ENCODE measurements at regions not wholly inside any gene's neighbourhood (a gene's known extent, or its start where the extent isn't known, plus 50 kb on each side); places are given as distances from the start of the nearest gene placed in this dataset.

GRCh38 chr5:175257847-175258194, 186.2 kb downstream of the DRD1 start:
- H3K4me1 ChIP-seq = no peaks in the 10 kb centered on the region
- no peak overlapping the region for H3K4me3 ChIP-seq
- no peaks in the 10 kb centered on the region for H3K27me3 ChIP-seq (ENCODE audit: low read depth)
- H3K9me3 ChIP-seq = no peaks in the 10 kb centered on the region
- H3K36me3 ChIP-seq (replicated peaks) = no peaks in the 10 kb centered on the region
- DNase-seq (ENCODE audit: low spot score in 2 of 2) = no peak
- in situ Hi-C loops (cut with MboI; ENCODE audit: low sequenced_read_pairs) = no loop called here

DNA sequence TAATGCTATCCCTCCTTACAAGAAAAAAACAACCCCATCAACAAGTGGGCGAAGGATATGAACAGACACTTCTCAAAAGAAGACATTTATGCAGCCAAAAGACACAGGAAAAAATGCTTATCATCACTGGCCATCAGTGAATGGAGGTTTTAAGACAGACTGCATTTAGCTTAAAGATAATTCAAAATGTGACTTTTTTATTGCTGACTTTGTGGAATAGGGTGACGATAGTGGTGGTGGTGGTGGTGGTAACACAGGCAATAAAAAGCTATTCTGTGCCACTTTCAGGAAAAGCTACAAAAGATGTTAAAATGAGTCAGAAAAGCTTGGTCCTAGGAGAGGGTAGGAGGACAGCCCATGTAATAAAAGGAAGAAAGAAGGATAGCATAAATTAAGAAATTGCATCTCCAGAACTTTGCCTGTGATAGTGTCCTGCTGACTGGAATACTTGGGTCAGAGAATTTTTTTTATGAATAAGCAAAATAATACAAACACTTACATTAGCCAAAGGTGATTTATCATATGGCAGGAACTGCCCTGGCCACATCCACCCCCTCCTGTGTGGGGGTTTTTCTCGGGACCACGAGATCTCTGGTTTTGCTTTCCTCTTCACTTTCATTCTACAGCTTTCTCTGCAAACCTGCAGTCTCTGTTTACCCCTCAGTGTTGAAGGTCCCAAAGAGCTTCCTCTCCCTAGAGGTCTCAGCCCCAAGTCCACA, 186.7 kb downstream of the DRD1 start:
- H3K4me1 ChIP-seq = no peaks in the 10 kb centered on the region
- no peak overlapping the region for H3K4me3 ChIP-seq
- H3K27me3 ChIP-seq (ENCODE audit: low read depth) = no peaks in the 10 kb centered on the region
- no peak for DNase-seq (ENCODE audit: low spot score in 2 of 2)
- H3K36me3 ChIP-seq (replicated peaks) = no peaks in the 10 kb centered on the region
- in situ Hi-C loops (cut with MboI; ENCODE audit: low sequenced_read_pairs) = no loop called here
- no peaks in the 10 kb centered on the region for H3K9me3 ChIP-seq

GRCh38 chr5:175254155-175254554, 189.8 kb downstream of the DRD1 start:
- in situ Hi-C loops (cut with MboI; ENCODE audit: low sequenced_read_pairs) = no loop called here
- H3K9me3 ChIP-seq = no peaks in the 10 kb centered on the region
- no peaks in the 10 kb centered on the region for H3K36me3 ChIP-seq (replicated peaks)
- 0 out of 2 replicates have a peak, but pooled peaks cover 2% of the 10 kb centered on the region for H3K27me3 ChIP-seq (ENCODE audit: low read depth)
- H3K4me1 ChIP-seq = no peaks in the 10 kb centered on the region
- no peak for DNase-seq (ENCODE audit: low spot score in 2 of 2)
- H3K4me3 ChIP-seq = no peak overlapping the region

DNA sequence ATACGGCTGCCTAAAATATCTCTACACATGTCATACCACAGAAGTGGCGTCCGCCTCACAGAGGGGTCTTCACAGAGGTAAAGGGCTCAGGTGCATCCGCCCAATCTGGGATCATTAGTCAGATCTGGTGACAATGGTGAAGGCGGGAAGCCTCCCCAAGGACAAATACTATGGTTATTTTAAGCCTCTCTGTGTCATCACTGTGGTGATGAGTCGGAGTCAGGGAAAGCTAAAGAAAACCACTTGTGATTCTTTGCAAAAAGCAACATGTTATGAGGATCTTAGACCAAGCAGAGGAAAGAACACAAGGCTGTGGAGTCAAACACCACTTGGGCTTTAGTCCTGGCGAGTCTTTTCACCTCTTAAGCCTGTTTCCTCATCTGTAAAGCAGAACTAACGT, 190.4 kb downstream of the DRD1 start:
- Histone ChIP-seq H3K27me3 (ENCODE audit: low read depth) (0 out of 2 replicates have a peak, but pooled peaks cover 2% of the 10 kb centered on the region), H3K36me3 (replicated peaks) (no peaks in the 10 kb centered on the region), H3K9me3 (no peaks in the 10 kb centered on the region), H3K4me3 (no peak overlapping the region), H3K4me1 (no peaks in the 10 kb centered on the region)
- no peak for DNase-seq (ENCODE audit: low spot score in 2 of 2)
- in situ Hi-C loops (cut with MboI; ENCODE audit: low sequenced_read_pairs) = no loop called here

- no peak for DNase-seq (ENCODE audit: low spot score in 2 of 2)
- Histone ChIP-seq H3K27me3 (ENCODE audit: low read depth) (0 out of 2 replicates have a peak, but pooled peaks cover 2% of the 10 kb centered on the region), H3K4me1 (no peaks in the 10 kb centered on the region), H3K9me3 (no peaks in the 10 kb centered on the region), H3K36me3 (replicated peaks) (no peaks in the 10 kb centered on the region), H3K4me3 (no peak overlapping the region)
- in situ Hi-C loops (cut with MboI; ENCODE audit: low sequenced_read_pairs) = no loop called here
These were observed 191.7 kb downstream of the DRD1 start for GRCh38 chr5:175252234-175252805.

DNA sequence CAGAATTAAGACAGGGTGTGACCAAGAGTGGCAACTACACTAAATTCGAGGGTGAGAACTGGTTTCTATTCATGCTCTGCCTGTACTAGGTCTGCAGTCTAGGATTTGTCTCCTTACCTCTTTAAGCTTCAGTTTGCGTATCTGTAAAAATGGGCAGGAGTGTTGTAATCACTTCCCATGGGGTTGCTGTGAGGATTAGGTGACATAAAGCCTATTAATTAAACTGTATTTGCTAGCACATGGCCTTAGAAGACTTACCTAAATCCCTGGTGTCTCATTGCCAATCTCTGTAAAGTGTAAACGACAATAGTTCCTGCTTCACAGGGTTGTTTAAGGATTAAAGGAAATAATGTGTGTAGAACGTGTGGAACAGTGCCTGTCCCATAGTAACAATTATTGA, 193.6 kb downstream of the DRD1 start:
- in situ Hi-C loops (cut with MboI; ENCODE audit: low sequenced_read_pairs) = no loop called here

GRCh38 chr5:175248416-175248905, 195.5 kb downstream of the DRD1 start:
- no peaks in the 10 kb centered on the region for H3K4me1 ChIP-seq
- DNase-seq (ENCODE audit: low spot score in 2 of 2) = no peak
- H3K9me3 ChIP-seq = no peaks in the 10 kb centered on the region
- no peaks in the 10 kb centered on the region for H3K36me3 ChIP-seq (replicated peaks)
- no peak overlapping the region for H3K4me3 ChIP-seq
- in situ Hi-C loops (cut with MboI; ENCODE audit: low sequenced_read_pairs) = no loop called here
- peaks cover 5% of the 10 kb centered on the region; the same call in 1 of the 2 replicates for H3K27me3 ChIP-seq (ENCODE audit: low read depth)

More for the DNA sequence above, 193.6 kb downstream of the DRD1 start:
- H3K36me3 ChIP-seq (replicated peaks) = no peaks in the 10 kb centered on the region
- H3K27me3 ChIP-seq (ENCODE audit: low read depth) = peaks cover 5% of the 10 kb centered on the region; the same call in 1 of the 2 replicates
- H3K4me3 ChIP-seq = no peak overlapping the region
- H3K9me3 ChIP-seq = no peaks in the 10 kb centered on the region
- H3K4me1 ChIP-seq = no peaks in the 10 kb centered on the region
- DNase-seq (ENCODE audit: low spot score in 2 of 2) = no peak

DNA sequence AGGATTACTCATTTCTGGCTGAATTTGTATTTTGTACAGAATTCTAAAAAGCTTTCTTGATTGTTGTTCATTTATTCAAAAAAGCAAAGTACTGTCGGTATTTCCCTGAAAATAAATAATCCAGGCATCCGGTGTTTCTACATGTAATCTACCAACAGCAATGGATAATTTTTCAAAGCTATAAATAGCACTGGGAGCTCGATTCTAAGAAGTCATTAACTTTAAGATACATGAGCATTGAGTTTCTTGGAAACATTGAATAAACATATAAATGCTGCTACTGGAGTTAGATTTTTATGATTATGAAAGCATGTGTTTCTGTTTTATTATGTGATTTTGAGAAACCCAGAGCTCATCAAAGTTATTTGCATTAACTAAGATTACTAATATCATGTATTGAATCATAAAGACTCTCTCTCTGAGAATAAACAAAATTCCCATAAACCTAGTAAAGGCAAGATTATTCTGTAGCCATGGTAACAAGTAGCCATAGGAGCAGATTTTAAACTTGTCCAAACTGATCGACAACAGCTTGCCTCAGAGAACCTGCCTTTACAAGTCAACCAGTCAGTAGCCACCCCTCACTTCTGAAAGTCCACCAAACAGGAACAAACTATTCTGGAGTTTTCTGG, 197.0 kb downstream of the DRD1 start:
- Histone ChIP-seq H3K4me3 (no peak overlapping the region), H3K27me3 (ENCODE audit: low read depth) (peaks cover 5% of the 10 kb centered on the region; the same call in 1 of the 2 replicates), H3K9me3 (no peaks in the 10 kb centered on the region), H3K4me1 (no peaks in the 10 kb centered on the region), H3K36me3 (replicated peaks) (no peaks in the 10 kb centered on the region)
- in situ Hi-C loops (cut with MboI; ENCODE audit: low sequenced_read_pairs) = no loop called here
- no peak for DNase-seq (ENCODE audit: low spot score in 2 of 2)

DNA sequence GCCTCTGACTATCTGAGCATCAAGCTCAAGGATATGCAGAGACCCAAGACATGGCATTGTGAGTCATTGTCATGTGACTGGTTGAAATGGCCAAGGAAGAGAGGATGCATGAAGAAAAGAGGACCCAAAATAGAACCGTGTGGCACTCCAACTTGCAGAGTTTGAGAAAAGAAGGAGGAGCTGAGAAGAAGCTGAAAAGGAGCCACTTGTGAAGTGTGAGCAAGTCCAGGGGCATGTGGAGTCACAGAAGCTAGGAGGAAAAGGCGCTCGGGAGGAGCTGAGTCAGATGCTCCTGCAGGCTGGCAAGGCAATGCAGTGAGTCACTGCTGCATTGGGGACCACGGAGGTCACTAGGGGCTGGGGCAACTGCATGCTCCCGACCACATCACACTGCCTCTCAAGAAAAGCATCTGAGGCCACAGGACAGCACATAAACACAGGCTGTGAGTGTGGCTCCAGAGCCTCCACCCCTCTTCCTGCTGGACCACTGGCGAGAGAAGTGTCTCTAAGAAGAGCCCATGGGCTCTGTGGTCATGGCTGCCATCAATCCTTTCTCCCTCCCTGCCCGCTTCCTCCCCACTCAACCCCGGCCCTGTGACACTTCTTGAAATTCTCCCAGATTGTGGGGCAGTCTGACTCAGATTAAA, 197.6 kb downstream of the DRD1 start:
- no peak for DNase-seq (ENCODE audit: low spot score in 2 of 2)
- no peaks in the 10 kb centered on the region for H3K36me3 ChIP-seq (replicated peaks)
- no peaks in the 10 kb centered on the region for H3K9me3 ChIP-seq
- H3K27me3 ChIP-seq (ENCODE audit: low read depth) = peaks cover 5% of the 10 kb centered on the region; the same call in 1 of the 2 replicates
- no peaks in the 10 kb centered on the region for H3K4me1 ChIP-seq
- in situ Hi-C loops (cut with MboI; ENCODE audit: low sequenced_read_pairs) = no loop called here
- no peak overlapping the region for H3K4me3 ChIP-seq

DNA sequence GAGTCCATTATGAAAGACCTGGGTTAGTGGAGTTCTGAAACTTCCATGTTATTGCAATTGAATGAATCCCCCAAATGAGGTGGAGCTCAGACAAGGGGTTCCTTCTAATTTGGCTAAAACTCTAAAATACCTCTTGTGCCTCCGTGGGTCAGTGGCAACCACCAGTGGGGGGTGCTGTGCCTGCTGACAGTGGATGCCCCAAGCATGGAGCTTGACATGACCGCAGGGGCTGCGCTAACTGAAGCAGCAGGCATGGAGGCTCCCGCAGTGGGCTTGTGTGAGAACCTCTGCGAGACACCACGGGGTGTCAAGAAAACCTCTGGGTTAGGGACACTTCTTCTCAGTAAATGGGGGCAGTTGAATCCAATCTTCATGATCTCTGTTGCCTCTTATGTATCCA, 200.5 kb downstream of the DRD1 start:
- in situ Hi-C loops (cut with MboI; ENCODE audit: low sequenced_read_pairs) = no loop called here
- no peaks in the 10 kb centered on the region for H3K9me3 ChIP-seq

GRCh38 chr5:175242207-175242606, 201.8 kb downstream of the DRD1 start:
- Histone ChIP-seq H3K4me3 (no peak overlapping the region), H3K9me3 (no peaks in the 10 kb centered on the region), H3K36me3 (replicated peaks) (no peaks in the 10 kb centered on the region), H3K4me1 (no peaks in the 10 kb centered on the region), H3K27me3 (ENCODE audit: low read depth) (peaks cover 3% of the 10 kb centered on the region; the same call in 1 of the 2 replicates)
- in situ Hi-C loops (cut with MboI; ENCODE audit: low sequenced_read_pairs) = no loop called here
- no peak for DNase-seq (ENCODE audit: low spot score in 2 of 2)

More for the DNA sequence above, 200.5 kb downstream of the DRD1 start:
- H3K27me3 ChIP-seq (ENCODE audit: low read depth) = peaks cover 3% of the 10 kb centered on the region; the same call in 1 of the 2 replicates
- DNase-seq (ENCODE audit: low spot score in 2 of 2) = no peak
- H3K4me1 ChIP-seq = no peaks in the 10 kb centered on the region
- no peaks in the 10 kb centered on the region for H3K36me3 ChIP-seq (replicated peaks)
- no peak overlapping the region for H3K4me3 ChIP-seq

GRCh38 chr5:175238326-175238725, 205.7 kb downstream of the DRD1 start:
- H3K4me1 ChIP-seq = no peaks in the 10 kb centered on the region
- no peaks in the 10 kb centered on the region for H3K9me3 ChIP-seq
- no peak overlapping the region for H3K4me3 ChIP-seq
- in situ Hi-C loops (cut with MboI; ENCODE audit: low sequenced_read_pairs) = no loop called here
- no peaks in the 10 kb centered on the region for H3K36me3 ChIP-seq (replicated peaks)
- H3K27me3 ChIP-seq (ENCODE audit: low read depth) = no peaks in the 10 kb centered on the region
- no peak for DNase-seq (ENCODE audit: low spot score in 2 of 2)

- H3K27me3 ChIP-seq (ENCODE audit: low read depth) = no peaks in the 10 kb centered on the region
These were observed 207.8 kb downstream of the DRD1 start for GRCh38 chr5:175236176-175236575.

More at GRCh38 chr5:175236176-175236575, 207.8 kb downstream of the DRD1 start:
- Histone ChIP-seq H3K4me3 (no peak overlapping the region), H3K4me1 (no peaks in the 10 kb centered on the region), H3K36me3 (replicated peaks) (no peaks in the 10 kb centered on the region), H3K9me3 (no peaks in the 10 kb centered on the region)
- DNase-seq (ENCODE audit: low spot score in 2 of 2) = no peak
- in situ Hi-C loops (cut with MboI; ENCODE audit: low sequenced_read_pairs) = no loop called here

All from HAP-1 (cell line).